Omental fat pad (tissue), 3 donors: ENCODE measurements at regions not wholly inside any gene's neighbourhood (a gene's known extent, or its start where the extent isn't known, plus 50 kb on each side); places are given as distances from the start of the nearest gene placed in this dataset.

Experiments used
- ATAC-seq: fragments of 150-250 bp; one replicate; pipeline ENCODE4 v1.9.1; 2016; ENCODE audit warnings: mild to moderate bottlenecking, moderate library complexity; ENCODE audit not compliant: low FRiP score
- DNase-seq: peaks from one replicate; pipeline ENCODE4 v3.0.0-alpha.2; 2019; ENCODE audit warnings: low spot score
- TF ChIP-seq, protein P1 (sequence below), 3 donors: fragments of 450-650 bp; IDR thresholded peaks; one replicate each; pipeline ENCODE4 v1.5.1; 2016 to 2017; ENCODE audit warnings: antibody characterized with exemption in 3 of 3, mild to moderate bottlenecking in 3 of 3, moderate library complexity in 2 of 3

DNA sequence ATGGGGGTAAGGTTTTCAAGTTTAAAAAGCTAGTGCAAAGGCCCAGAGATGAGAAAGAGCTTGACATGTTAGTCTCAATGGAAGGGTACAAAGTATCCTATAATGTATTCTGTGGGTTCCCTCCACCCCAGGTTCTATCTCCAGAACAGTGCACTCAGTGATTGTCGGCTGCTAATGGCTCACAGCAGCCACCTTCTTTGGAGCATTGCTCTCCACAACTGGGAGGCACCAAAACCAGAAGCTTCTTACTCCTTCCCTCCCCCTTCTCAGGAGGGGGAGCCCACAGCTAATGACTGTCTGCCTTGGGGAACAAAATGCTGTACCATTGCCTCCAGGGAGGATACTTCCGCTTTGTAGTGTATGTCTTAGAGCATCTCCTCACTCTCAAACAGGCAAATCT is 439.4 kb upstream of the RBMS3 start:
- no peak for DNase-seq
- no peak for ATAC-seq
- TF ChIP-seq, protein P1, sequence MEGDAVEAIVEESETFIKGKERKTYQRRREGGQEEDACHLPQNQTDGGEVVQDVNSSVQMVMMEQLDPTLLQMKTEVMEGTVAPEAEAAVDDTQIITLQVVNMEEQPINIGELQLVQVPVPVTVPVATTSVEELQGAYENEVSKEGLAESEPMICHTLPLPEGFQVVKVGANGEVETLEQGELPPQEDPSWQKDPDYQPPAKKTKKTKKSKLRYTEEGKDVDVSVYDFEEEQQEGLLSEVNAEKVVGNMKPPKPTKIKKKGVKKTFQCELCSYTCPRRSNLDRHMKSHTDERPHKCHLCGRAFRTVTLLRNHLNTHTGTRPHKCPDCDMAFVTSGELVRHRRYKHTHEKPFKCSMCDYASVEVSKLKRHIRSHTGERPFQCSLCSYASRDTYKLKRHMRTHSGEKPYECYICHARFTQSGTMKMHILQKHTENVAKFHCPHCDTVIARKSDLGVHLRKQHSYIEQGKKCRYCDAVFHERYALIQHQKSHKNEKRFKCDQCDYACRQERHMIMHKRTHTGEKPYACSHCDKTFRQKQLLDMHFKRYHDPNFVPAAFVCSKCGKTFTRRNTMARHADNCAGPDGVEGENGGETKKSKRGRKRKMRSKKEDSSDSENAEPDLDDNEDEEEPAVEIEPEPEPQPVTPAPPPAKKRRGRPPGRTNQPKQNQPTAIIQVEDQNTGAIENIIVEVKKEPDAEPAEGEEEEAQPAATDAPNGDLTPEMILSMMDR (IDR thresholded peaks at IDR 0.05): no peak

GRCh38 chr3:28844298-28845005 is 436.4 kb upstream of the RBMS3 start:
- no peak for DNase-seq
- no peak for ATAC-seq
- TF ChIP-seq, protein P1 (IDR thresholded peaks at IDR 0.05): no peak

DNA sequence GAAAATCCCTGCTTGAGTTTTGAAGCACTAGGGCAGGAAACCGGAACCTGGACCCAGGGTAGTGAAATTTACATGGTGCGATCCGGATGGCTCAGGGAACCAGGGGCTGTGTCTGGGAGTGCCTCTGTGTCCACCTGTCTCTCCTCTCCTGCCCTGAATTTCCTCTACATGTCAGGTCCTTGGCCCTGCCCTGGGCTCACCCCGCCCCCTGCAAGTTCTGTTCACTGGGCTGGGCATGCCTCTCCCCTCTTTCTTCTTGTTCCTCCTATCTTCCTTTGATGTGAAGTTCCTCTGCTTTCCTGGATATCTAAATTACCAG is 435.9 kb upstream of the RBMS3 start:
- ATAC-seq (no peak), DNase-seq (no peak)
- TF ChIP-seq, protein P1 (IDR thresholded peaks at IDR 0.05): no peak

- no peak for ATAC-seq
- DNase-seq: no peak
- TF ChIP-seq, protein P1 (IDR thresholded peaks at IDR 0.05): no peak
Observed at GRCh38 chr3:28846971-28847478, 433.8 kb upstream of the RBMS3 start.

GRCh38 chr3:28847736-28848135 is 433.1 kb upstream of the RBMS3 start:
- TF ChIP-seq, protein P1 (IDR thresholded peaks at IDR 0.05): no peak
- ATAC-seq (no peak), DNase-seq (no peak)

- TF ChIP-seq, protein P1 (IDR thresholded peaks at IDR 0.05): no peak
- ATAC-seq: no peak
- no peak for DNase-seq
Observed at GRCh38 chr3:28850186-28850585, 430.7 kb upstream of the RBMS3 start.

GRCh38 chr3:28853830-28854229 is 427.0 kb upstream of the RBMS3 start:
- TF ChIP-seq, protein P1 (IDR thresholded peaks at IDR 0.05): no peak
- DNase-seq: no peak
- no peak for ATAC-seq
